ENCODE measurements at regions not wholly inside any gene's neighbourhood (a gene's known extent, or its start where the extent isn't known, plus 50 kb on each side); places are given as distances from the start of the nearest gene placed in this dataset.

- no peak for TF ChIP-seq CTCFL (IDR thresholded peaks at IDR 0.05; ENCODE audit: borderline replicate concordance, insufficient read depth, low read depth, low read length, poor library complexity, severe bottlenecking)
- no peak for TF ChIP-seq SMARCB1 (IDR thresholded peaks at IDR 0.05; ENCODE audit: insufficient read length, low read depth)
- TF ChIP-seq RREB1 (CRISPR knock-in tag; IDR thresholded peaks at IDR 0.05), result no peak
- no peak for TF ChIP-seq CSDE1 (IDR thresholded peaks at IDR 0.05)
- no peak for TF ChIP-seq FOXJ2 (tag; IDR thresholded peaks at IDR 0.05)
- no peak for TF ChIP-seq TGIF2 (CRISPR knock-in tag; IDR thresholded peaks at IDR 0.05)
- TF ChIP-seq ZNF274 (IDR thresholded peaks at IDR 0.05; ENCODE audit: borderline replicate concordance, low read depth, low read length), result no peak
- no peak for TF ChIP-seq USF2 (CRISPR knock-in tag; IDR thresholded peaks at IDR 0.05)
- TF ChIP-seq ZNF324 (CRISPR knock-in tag; IDR thresholded peaks at IDR 0.05), result no peak
- TF ChIP-seq TFAM (CRISPR knock-in tag; conservative IDR thresholded peaks at IDR 0.05), result no peak
Measured at GRCh38 chr1:194734970-194735369, 1548.6 kb upstream of the B3GALT2 start (continued).

Data from K562 (cell line).